Ascending aorta (tissue), 2 donors: ENCODE measurements at regions not wholly inside any gene's neighbourhood (a gene's known extent, or its start where the extent isn't known, plus 50 kb on each side); places are given as distances from the start of the nearest gene placed in this dataset.

ENCODE experiments used
- DNase-seq, 2 donors: peaks; one replicate each; pipeline ENCODE4 v3.0.0-alpha.2; 2019; ENCODE audit warnings: low spot score in 2 of 2
- H3K27ac ChIP-seq, 2 donors: fragments of 200-600 bp; sonication (generic); one replicate each; pipeline ENCODE4 v1.5.1; 2016 to 2017; ENCODE audit warnings: mild to moderate bottlenecking in 1 of 2
- H3K27me3 ChIP-seq: fragments of 200-600 bp; sonication (generic); one replicate; pipeline ENCODE4 v1.5.1; 2017
- H3K36me3 ChIP-seq, 2 donors: fragments of 200-600 bp; sonication (generic); one replicate each; pipeline ENCODE4 v1.5.1; 2016
- H3K4me1 ChIP-seq, 2 donors: fragments of 200-600 bp; sonication (generic); one replicate each; pipeline ENCODE4 v1.5.1; 2016 to 2017; ENCODE audit warnings: mild to moderate bottlenecking in 1 of 2
- H3K4me3 ChIP-seq, 2 donors: fragments of 200-600 bp; sonication (generic); one replicate each; pipeline ENCODE4 v1.5.1; 2016 to 2017; ENCODE audit warnings: mild to moderate bottlenecking in 1 of 2
- H3K9me3 ChIP-seq, 2 donors: fragments of 200-600 bp; sonication (generic); one replicate each; pipeline ENCODE4 v1.5.1; 2016
- CTCF ChIP-seq, 3 experiments: fragments of 200-600 bp in 2 of 3; fragments of 450-650 bp in 1 of 3; sonication (generic) in 2 of 3; IDR thresholded peaks; one replicate each; pipeline ENCODE4 v1.5.1; 2016 to 2019; ENCODE audit warnings: antibody characterized with exemption in 3 of 3, mild to moderate bottlenecking in 1 of 3, moderate library complexity in 1 of 3
- intact Hi-C: fragments of 100-400 bp; cut with DNase I; formaldehyde crosslinking; loops from one replicate; pipeline ENCODE4 v1.15.1; 2023

DNA sequence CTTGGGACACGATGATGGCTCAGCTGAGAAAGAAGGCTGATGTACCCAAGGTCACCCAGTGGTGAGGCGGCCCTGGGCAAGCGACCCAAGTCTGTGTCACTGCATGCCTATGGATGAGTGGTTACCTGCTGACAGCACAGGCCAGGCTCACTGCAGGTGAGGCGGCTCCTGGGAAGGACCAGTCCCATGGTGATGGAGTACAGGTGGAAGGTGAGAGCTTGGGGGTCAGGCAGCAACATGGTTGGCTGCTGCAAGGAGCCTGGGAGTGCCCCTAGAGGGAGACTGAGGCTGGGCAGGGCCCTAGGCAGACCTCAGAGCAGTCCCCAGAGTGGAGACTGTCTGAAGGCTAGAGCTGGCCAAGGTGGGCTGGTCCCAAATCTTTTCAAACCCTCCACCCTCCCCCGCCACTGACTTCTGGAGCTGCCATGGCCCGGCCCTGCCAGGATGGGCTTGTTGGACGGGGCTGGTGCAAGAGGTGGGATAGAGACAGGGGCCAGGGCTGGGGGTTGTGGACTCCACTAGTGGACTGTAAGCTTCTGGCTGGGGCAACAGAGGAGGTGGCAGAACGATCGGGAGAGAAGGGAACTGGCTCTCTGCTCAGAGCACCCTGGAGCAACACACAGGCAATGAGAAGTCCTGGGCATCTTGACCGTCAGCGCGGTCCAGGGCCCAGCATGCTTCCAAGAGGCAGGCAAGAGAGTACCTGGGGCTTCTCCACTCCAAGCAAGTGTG lies 72.5 kb upstream of the SLC6A11 start:
- intact Hi-C loops = no loop called here
- TF ChIP-seq CTCF (IDR thresholded peaks at IDR 0.05) = no peak
- H3K36me3 ChIP-seq = no peaks in the 10 kb centered on the region
- peaks cover 2 to 3% of the 10 kb centered on the region in 2 donors for H3K4me1 ChIP-seq
- H3K27me3 ChIP-seq = no peaks in the 10 kb centered on the region
- no peaks in the 10 kb centered on the region for H3K9me3 ChIP-seq
- no peak overlapping the region for H3K27ac ChIP-seq
- DNase-seq = peak in 1 of 2 donors; percentile 50
- no peak overlapping the region for H3K4me3 ChIP-seq

DNA sequence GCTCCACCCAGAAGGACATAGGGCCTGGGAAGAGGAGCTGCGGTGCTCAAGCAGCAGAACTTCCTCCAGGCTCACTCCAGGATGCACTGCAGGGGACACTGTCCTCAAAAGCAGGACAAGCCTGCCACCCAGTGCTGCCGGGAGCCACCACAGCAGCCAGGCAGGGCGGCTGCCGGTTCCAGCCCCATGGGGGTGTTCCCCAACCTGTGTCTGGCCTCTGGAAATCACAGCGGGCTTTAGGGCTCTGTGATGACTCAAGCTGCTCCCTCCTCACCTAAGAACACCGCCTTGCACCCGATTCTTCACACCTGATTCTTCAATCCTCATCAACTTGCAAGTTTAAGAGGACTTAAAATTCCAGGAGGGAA lies 71.9 kb upstream of the SLC6A11 start:
- no peak for TF ChIP-seq CTCF (IDR thresholded peaks at IDR 0.05)
- DNase-seq = no peak
- H3K9me3 ChIP-seq = no peaks in the 10 kb centered on the region
- intact Hi-C loops = no loop called here
- no peaks in the 10 kb centered on the region for H3K4me1 ChIP-seq
- H3K27me3 ChIP-seq = no peaks in the 10 kb centered on the region
- no peaks in the 10 kb centered on the region for H3K36me3 ChIP-seq
- no peak overlapping the region for H3K27ac ChIP-seq
- H3K4me3 ChIP-seq = no peak overlapping the region

GRCh38 chr3:10745392-10745791 lies 70.6 kb upstream of the SLC6A11 start:
- Histone ChIP-seq H3K9me3 (no peaks in the 10 kb centered on the region), H3K27me3 (no peaks in the 10 kb centered on the region), H3K4me1 (no peaks in the 10 kb centered on the region), H3K27ac (no peak overlapping the region), H3K4me3 (no peak overlapping the region), H3K36me3 (no peaks in the 10 kb centered on the region)
- intact Hi-C loops = no loop called here
- DNase-seq = no peak
- no peak for TF ChIP-seq CTCF (IDR thresholded peaks at IDR 0.05)

DNA sequence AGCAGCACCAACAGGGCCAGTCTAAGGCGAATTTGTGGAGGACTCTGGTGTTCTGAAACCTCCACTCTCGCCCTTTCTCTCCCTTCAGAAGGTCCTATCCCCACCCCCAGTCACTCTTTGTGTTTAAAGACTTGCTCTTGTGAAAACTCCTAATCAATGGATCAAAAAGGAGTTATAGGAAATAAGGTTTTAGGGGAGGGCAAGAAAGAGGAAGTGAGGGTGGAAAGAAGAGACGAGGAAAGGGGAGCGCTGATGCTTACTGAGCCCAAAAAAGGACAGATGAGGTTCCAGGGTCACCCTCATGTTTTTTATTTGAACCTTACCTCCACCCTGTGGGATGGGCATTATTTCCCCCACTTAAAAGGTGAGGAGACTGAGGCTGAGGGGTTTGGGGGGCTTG lies 70.0 kb upstream of the SLC6A11 start:
- Histone ChIP-seq H3K4me3 (no peak overlapping the region), H3K27ac (no peak overlapping the region), H3K4me1 (no peaks in the 10 kb centered on the region), H3K9me3 (no peaks in the 10 kb centered on the region), H3K27me3 (no peaks in the 10 kb centered on the region), H3K36me3 (no peaks in the 10 kb centered on the region)
- DNase-seq = no peak
- intact Hi-C loops = no loop called here
- TF ChIP-seq CTCF (IDR thresholded peaks at IDR 0.05) = no peak

GRCh38 chr3:10746684-10747083 lies 69.3 kb upstream of the SLC6A11 start:
- no peak for TF ChIP-seq CTCF (IDR thresholded peaks at IDR 0.05)
- no peaks in the 10 kb centered on the region for H3K4me1 ChIP-seq
- intact Hi-C loops = no loop called here
- H3K9me3 ChIP-seq = no peaks in the 10 kb centered on the region
- no peaks in the 10 kb centered on the region for H3K36me3 ChIP-seq
- no peak overlapping the region for H3K27ac ChIP-seq
- H3K27me3 ChIP-seq = no peaks in the 10 kb centered on the region
- peak in 1 of 2 donors; percentile 1 for DNase-seq
- H3K4me3 ChIP-seq = no peak overlapping the region

GRCh38 chr3:10747341-10747740 lies 68.7 kb upstream of the SLC6A11 start:
- no peak for TF ChIP-seq CTCF (IDR thresholded peaks at IDR 0.05)
- Histone ChIP-seq H3K4me1 (no peaks in the 10 kb centered on the region), H3K27me3 (no peaks in the 10 kb centered on the region), H3K4me3 (no peak overlapping the region), H3K9me3 (no peaks in the 10 kb centered on the region), H3K36me3 (no peaks in the 10 kb centered on the region), H3K27ac (no peak overlapping the region)
- DNase-seq = peak in 1 of 2 donors; percentile 22
- intact Hi-C loops = no loop called here
